ENCODE measurements at regions not wholly inside any gene's neighbourhood (a gene's known extent, or its start where the extent isn't known, plus 50 kb on each side); places are given as distances from the start of the nearest gene placed in this dataset.

GRCh38 chr20:22430154-22430745 lies 154.1 kb downstream of the FOXA2 start:
- no peak for DNase-seq

GRCh38 chr20:22429175-22430153 lies 154.9 kb downstream of the FOXA2 start:
- no peak for DNase-seq

GRCh38 chr20:22428051-22428450 lies 156.3 kb downstream of the FOXA2 start:
- no peak for DNase-seq

- DNase-seq = no peak
These were observed 157.6 kb downstream of the FOXA2 start for GRCh38 chr20:22426772-22427171.

GRCh38 chr20:22425344-22426295 lies 158.8 kb downstream of the FOXA2 start:
- no peak for DNase-seq

- DNase-seq = no peak
These were observed 161.1 kb downstream of the FOXA2 start for GRCh38 chr20:22423190-22423832.

GRCh38 chr20:22420116-22420598 lies 164.2 kb downstream of the FOXA2 start:
- no peak for DNase-seq

GRCh38 chr20:22418738-22419137 lies 165.6 kb downstream of the FOXA2 start:
- no peak for DNase-seq

GRCh38 chr20:22414305-22414742 lies 170.0 kb downstream of the FOXA2 start:
- no peak for DNase-seq

GRCh38 chr20:22412977-22413868 lies 171.1 kb downstream of the FOXA2 start:
- DNase-seq = no peak

GRCh38 chr20:22411627-22412450 lies 172.5 kb downstream of the FOXA2 start:
- DNase-seq = no peak

GRCh38 chr20:22411286-22411626 lies 173.1 kb downstream of the FOXA2 start:
- no peak for DNase-seq

GRCh38 chr20:22410556-22411130 lies 173.7 kb downstream of the FOXA2 start:
- no peak for DNase-seq

- no peak for DNase-seq
These were observed 175.6 kb downstream of the FOXA2 start for GRCh38 chr20:22408521-22409402.

GRCh38 chr20:22407237-22408193 lies 176.9 kb downstream of the FOXA2 start:
- DNase-seq = no peak

- no peak for DNase-seq
These were observed 179.8 kb downstream of the FOXA2 start for GRCh38 chr20:22404419-22405170.

Data from NCI-H1092 (cell line).